IMR-90 (cell line): ENCODE measurements at regions not wholly inside any gene's neighbourhood (a gene's known extent, or its start where the extent isn't known, plus 50 kb on each side); places are given as distances from the start of the nearest gene placed in this dataset.

ENCODE experiments used
- ATAC-seq: fragments of 200-7000 bp; cut with Tn5 transposase; 2 replicates; pipeline ENCODE4 v1.9.1; 2020; ENCODE audit warnings: low read depth, mild to moderate bottlenecking, moderate library complexity
- BruUV-seq: library from RNA; stranded (reverse); fragments of 400-500 nt; replicated peaks from 2 replicates; lab custom pipeline; 2021; lab: Mats Ljungman, UMichigan
- CTCF ChIA-PET: fragments of 300-600 bp; formaldehyde crosslinking; extraction: SDS; loops from one replicate; lab custom pipeline; 2021; ENCODE audit warnings: antibody characterized with exemption; lab: Yijun Ruan, JAX
- POLR2A ChIA-PET: fragments of 300-600 bp; sonication (Branson Sonifier 250); formaldehyde crosslinking; loops from one replicate; lab custom pipeline; 2022; ENCODE audit warnings: antibody characterized with exemption; ENCODE audit not compliant: unreplicated experiment; lab: Charles Lee
- DNase-seq: peaks from one replicate; pipeline ENCODE4 v3.0.0; 2013
- H2AFZ ChIP-seq: replicated peaks from 2 replicates; pipeline ENCODE3; 2013; ENCODE audit warnings: low read length, mild to moderate bottlenecking; ENCODE audit not compliant: poor library complexity
- H2AK5ac ChIP-seq: 2 replicates; pipeline ENCODE4 v1.6.1; 2013; ENCODE audit warnings: low read depth, low read length, inconsistent platforms
- H2AK9ac ChIP-seq: replicated peaks from 2 replicates; pipeline ENCODE3; 2013; ENCODE audit warnings: mild to moderate bottlenecking, low read depth, low read length, moderate library complexity; ENCODE audit not compliant: poor library complexity
- H2BK120ac ChIP-seq: 2 replicates; pipeline ENCODE4 v1.6.1; 2013; ENCODE audit warnings: low read depth, low read length, inconsistent platforms
- H2BK15ac ChIP-seq: 3 replicates; pipeline ENCODE4 v1.6.1; 2013; ENCODE audit warnings: low read depth, low read length, inconsistent platforms
- H2BK20ac ChIP-seq: 2 replicates; pipeline ENCODE4 v1.6.1; 2013; ENCODE audit warnings: low read depth, mild to moderate bottlenecking, inconsistent platforms, low read length, moderate library complexity
- H2BK5ac ChIP-seq: 2 replicates; pipeline ENCODE4 v1.6.1; 2013; ENCODE audit warnings: mild to moderate bottlenecking, low read depth, low read length, inconsistent platforms; ENCODE audit not compliant: poor library complexity, severe bottlenecking
- H3K14ac ChIP-seq: replicated peaks from 2 replicates; pipeline ENCODE4 v1.6.1; 2013; ENCODE audit warnings: low read depth, low read length, inconsistent platforms
- H3K18ac ChIP-seq: 2 replicates; pipeline ENCODE4 v1.6.1; 2013; ENCODE audit warnings: low read depth, low read length, control low read depth
- H3K23ac ChIP-seq: 2 replicates; pipeline ENCODE4 v1.6.1; 2013; ENCODE audit warnings: low read depth, low read length, inconsistent platforms
- H3K27ac ChIP-seq: 2 replicates; pipeline ENCODE4 v1.5.1; 2013; ENCODE audit warnings: mild to moderate bottlenecking, control low read depth, low read length; ENCODE audit not compliant: insufficient read depth
- H3K27me3 ChIP-seq: 2 replicates; pipeline ENCODE4 v1.6.1; 2013; ENCODE audit warnings: low read length; ENCODE audit not compliant: control insufficient read depth, insufficient read depth
- H3K36me3 ChIP-seq: 2 replicates; pipeline ENCODE4 v1.6.1; 2013; ENCODE audit warnings: low read length, mixed read lengths; ENCODE audit not compliant: control insufficient read depth, insufficient read depth
- H3K4ac ChIP-seq: 2 replicates; pipeline ENCODE4 v1.6.1; 2013; ENCODE audit warnings: low read depth, low read length, inconsistent platforms
- H3K4me1 ChIP-seq: 2 replicates; pipeline ENCODE4 v1.6.1; 2013; ENCODE audit warnings: low read length, mixed read lengths; ENCODE audit not compliant: control insufficient read depth, insufficient read depth
- H3K4me2 ChIP-seq: 2 replicates; pipeline ENCODE4 v1.6.1; 2013; ENCODE audit warnings: low read depth, mild to moderate bottlenecking, control low read depth, low read length, moderate library complexity
- H3K4me3 ChIP-seq: 2 replicates; pipeline ENCODE4 v1.5.1; 2013; ENCODE audit warnings: low read depth, mild to moderate bottlenecking, control low read depth, low read length, moderate library complexity; ENCODE audit not compliant: insufficient read depth
- H3K56ac ChIP-seq: 2 replicates; pipeline ENCODE4 v1.6.1; 2013; ENCODE audit warnings: low read length, inconsistent platforms; ENCODE audit not compliant: insufficient read depth; ENCODE audit errors: extremely low read depth
- H3K79me1 ChIP-seq, 2 experiments: 2 replicates each; pipeline ENCODE4 v1.6.1; 2013; ENCODE audit warnings: low read length in 2 of 2, inconsistent platforms in 1 of 2, low read depth in 1 of 2
- H3K9ac ChIP-seq: 2 replicates; pipeline ENCODE4 v1.6.1; 2013; ENCODE audit warnings: low read depth, low read length, control low read depth
- H3K9me1 ChIP-seq: 2 replicates; pipeline ENCODE4 v1.6.1; 2013; ENCODE audit warnings: low read length, inconsistent platforms; ENCODE audit not compliant: insufficient read depth
- H3K9me3 ChIP-seq: 2 replicates; pipeline ENCODE4 v1.6.1; 2013; ENCODE audit warnings: low read length; ENCODE audit not compliant: control insufficient read depth, insufficient read depth
- H4K20me1 ChIP-seq: 2 replicates; pipeline ENCODE4 v1.6.1; 2013; ENCODE audit warnings: low read length, inconsistent platforms; ENCODE audit not compliant: insufficient read depth
- H4K5ac ChIP-seq: 2 replicates; pipeline ENCODE4 v1.6.1; 2013; ENCODE audit warnings: mild to moderate bottlenecking, low read depth, low read length, control low read depth
- H4K8ac ChIP-seq, 2 experiments: 2 replicates each; pipeline ENCODE4 v1.6.1; 2013; ENCODE audit warnings: low read depth in 2 of 2, low read length in 2 of 2, control low read depth in 1 of 2, inconsistent platforms in 1 of 2
- H4K91ac ChIP-seq: 2 replicates; pipeline ENCODE4 v1.6.1; 2013; ENCODE audit warnings: low read depth, low read length, inconsistent platforms; ENCODE audit not compliant: insufficient read depth
- BHLHE40 ChIP-seq: fragments of 150-350 bp; IDR thresholded peaks from 2 replicates; pipeline ENCODE4 v1.6.1; 2016; ENCODE audit warnings: mild to moderate bottlenecking, low read depth, low read length
- CEBPB ChIP-seq: IDR thresholded peaks from 2 replicates; pipeline ENCODE4 v1.6.1; 2012; ENCODE audit warnings: low read depth, low read length, improper control_type of control experiment
- CHD1 ChIP-seq: IDR thresholded peaks from 2 replicates; pipeline ENCODE4 v1.6.1; 2012; ENCODE audit warnings: low read depth, low read length, improper control_type of control experiment
- FOS ChIP-seq: fragments of 150-350 bp; IDR thresholded peaks from 2 replicates; pipeline ENCODE4 v1.6.1; 2016; ENCODE audit warnings: low read depth, low read length
- MAFK ChIP-seq: IDR thresholded peaks from 2 replicates; pipeline ENCODE4 v1.6.1; 2012; ENCODE audit warnings: low read depth, low read length, improper control_type of control experiment
- MAZ ChIP-seq: IDR thresholded peaks from 2 replicates; pipeline ENCODE4 v1.6.1; 2012; ENCODE audit warnings: low read depth, mild to moderate bottlenecking, low read length, improper control_type of control experiment, moderate library complexity, borderline replicate concordance
- MXI1 ChIP-seq: IDR thresholded peaks from 2 replicates; pipeline ENCODE4 v1.6.1; 2012; ENCODE audit warnings: low read depth, mild to moderate bottlenecking, low read length, moderate library complexity, borderline replicate concordance
- NFE2L2 ChIP-seq: fragments of 150-350 bp; IDR thresholded peaks from 2 replicates; pipeline ENCODE4 v1.6.1; 2016; ENCODE audit warnings: low read depth, mild to moderate bottlenecking, low read length
- POLR2A ChIP-seq: IDR thresholded peaks from 2 replicates; pipeline ENCODE4 v1.6.1; 2012; ENCODE audit warnings: mild to moderate bottlenecking, low read depth, low read length
- RAD21 ChIP-seq: IDR thresholded peaks from 2 replicates; pipeline ENCODE4 v1.6.1; 2012; ENCODE audit warnings: low read length, improper control_type of control experiment
- RCOR1 ChIP-seq: IDR thresholded peaks from 2 replicates; pipeline ENCODE4 v1.6.1; 2012; ENCODE audit warnings: mild to moderate bottlenecking, low read length, improper control_type of control experiment; ENCODE audit not compliant: insufficient replicate concordance
- RFX5 ChIP-seq: IDR thresholded peaks from 2 replicates; pipeline ENCODE4 v1.8.0; 2012; ENCODE audit warnings: low read depth, mild to moderate bottlenecking, low read length, moderate library complexity
- SMC3 ChIP-seq: fragments of 150-350 bp; IDR thresholded peaks from 2 replicates; pipeline ENCODE4 v1.6.1; 2016; ENCODE audit warnings: low read depth, mild to moderate bottlenecking, antibody characterized with exemption, low read length, moderate library complexity
- WGBS, 2 experiments: methylation state at CpG; one replicate each; pipeline versions ENCODE4 v1.1.5 to v1.1.7; 2013; ENCODE audit warnings: missing lambda C conversion rate in 2 of 2; ENCODE audit not compliant: insufficient read length in 1 of 2; ENCODE audit errors: extremely low coverage in 2 of 2; 5-methylcytosine and 5-hydroxymethylcytosine counted together
- dilution Hi-C: fragments of 300-500 bp; cut with HindIII; formaldehyde crosslinking; loops from one replicate; pipeline ENCODE4 v1.14.3; 2018; ENCODE audit warnings: low sequenced_read_pairs; ENCODE audit not compliant: unreplicated experiment
- in situ Hi-C: fragments of 300-500 bp; cut with MboI; formaldehyde crosslinking; loops from 3 replicates; pipeline ENCODE4 v1.14.3; 2019; ENCODE audit warnings: low sequenced_read_pairs, inconsistent platforms, mixed read lengths
- intact Hi-C: fragments of 100-400 bp; cut with micrococcal nuclease; formaldehyde crosslinking; loops from 2 replicates; pipeline ENCODE4 v1.10.0; 2022
- TF ChIP-seq, protein P1 (sequence below): fragments of 150-350 bp; IDR thresholded peaks from 2 replicates; pipeline ENCODE4 v1.6.1; 2016; ENCODE audit warnings: low read depth, mild to moderate bottlenecking, low read length, moderate library complexity, borderline replicate concordance
- TF ChIP-seq, protein P2 (sequence below): conservative IDR thresholded peaks from 2 replicates; pipeline ENCODE4 v1.5.1; 2012; ENCODE audit warnings: mild to moderate bottlenecking, low read depth, low read length, improper control_type of control experiment
- TF ChIP-seq, protein P3 (sequence below): fragments of 150-350 bp; IDR thresholded peaks from 2 replicates; pipeline ENCODE4 v1.6.1; 2017; ENCODE audit warnings: mild to moderate bottlenecking, antibody characterized with exemption, low read length, low read depth

DNA sequence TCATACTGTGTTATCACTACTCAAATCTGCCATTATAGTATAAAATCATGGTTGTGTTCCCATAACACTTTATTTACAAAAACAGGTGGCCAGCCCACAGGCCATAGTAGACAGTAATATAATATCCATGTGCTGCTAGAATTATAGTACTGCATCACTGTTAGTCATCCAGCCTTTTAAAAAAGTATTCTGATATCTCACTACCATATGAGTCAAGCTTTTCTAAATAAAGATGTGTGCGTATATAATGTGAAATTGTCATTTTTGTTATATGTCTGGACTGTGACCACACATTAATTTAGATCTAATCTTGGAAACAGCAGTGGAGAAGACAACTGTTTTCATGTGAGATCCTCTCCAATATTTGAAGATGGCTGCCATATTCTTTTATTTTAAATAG, 1049.1 kb upstream of the GOT2 start:
- H2BK5ac ChIP-seq = no peak overlapping the region
- CTCF ChIA-PET = no interaction called here
- no peak overlapping the region for H3K18ac ChIP-seq
- H2AK5ac ChIP-seq = no peak overlapping the region
- no peak overlapping the region for H3K4me2 ChIP-seq
- H3K79me1 ChIP-seq = no peaks in the 10 kb centered on the region
- H3K4me3 ChIP-seq = no peak overlapping the region
- no peaks in the 10 kb centered on the region for H3K9me3 ChIP-seq
- in situ Hi-C loops (no loop called here), intact Hi-C loops (no loop called here), dilution Hi-C loops (no loop called here)
- H2BK20ac ChIP-seq = no peak overlapping the region
- H3K56ac ChIP-seq = no peak overlapping the region
- POLR2A ChIA-PET = no interaction called here
- H3K36me3 ChIP-seq = no peaks in the 10 kb centered on the region
- H2AFZ ChIP-seq = no peak overlapping the region
- no peaks in the 10 kb centered on the region for H3K27me3 ChIP-seq
- no peak overlapping the region for H3K9ac ChIP-seq
- H4K5ac ChIP-seq = no peak overlapping the region
- DNase-seq (peak; percentile 7), ATAC-seq (no peak)
- no peak overlapping the region for H3K4ac ChIP-seq
- no peak overlapping the region for H4K8ac ChIP-seq
- BruUV-seq = no TSS peak
- no peak for TF ChIP-seq MXI1
- TF ChIP-seq RCOR1 = no peak
- TF ChIP-seq CEBPB = no peak
- no peak for TF ChIP-seq RAD21
- TF ChIP-seq NFE2L2 = no peak
- TF ChIP-seq, protein P1, sequence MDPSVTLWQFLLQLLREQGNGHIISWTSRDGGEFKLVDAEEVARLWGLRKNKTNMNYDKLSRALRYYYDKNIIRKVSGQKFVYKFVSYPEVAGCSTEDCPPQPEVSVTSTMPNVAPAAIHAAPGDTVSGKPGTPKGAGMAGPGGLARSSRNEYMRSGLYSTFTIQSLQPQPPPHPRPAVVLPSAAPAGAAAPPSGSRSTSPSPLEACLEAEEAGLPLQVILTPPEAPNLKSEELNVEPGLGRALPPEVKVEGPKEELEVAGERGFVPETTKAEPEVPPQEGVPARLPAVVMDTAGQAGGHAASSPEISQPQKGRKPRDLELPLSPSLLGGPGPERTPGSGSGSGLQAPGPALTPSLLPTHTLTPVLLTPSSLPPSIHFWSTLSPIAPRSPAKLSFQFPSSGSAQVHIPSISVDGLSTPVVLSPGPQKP = no peak
- TF ChIP-seq, protein P2, sequence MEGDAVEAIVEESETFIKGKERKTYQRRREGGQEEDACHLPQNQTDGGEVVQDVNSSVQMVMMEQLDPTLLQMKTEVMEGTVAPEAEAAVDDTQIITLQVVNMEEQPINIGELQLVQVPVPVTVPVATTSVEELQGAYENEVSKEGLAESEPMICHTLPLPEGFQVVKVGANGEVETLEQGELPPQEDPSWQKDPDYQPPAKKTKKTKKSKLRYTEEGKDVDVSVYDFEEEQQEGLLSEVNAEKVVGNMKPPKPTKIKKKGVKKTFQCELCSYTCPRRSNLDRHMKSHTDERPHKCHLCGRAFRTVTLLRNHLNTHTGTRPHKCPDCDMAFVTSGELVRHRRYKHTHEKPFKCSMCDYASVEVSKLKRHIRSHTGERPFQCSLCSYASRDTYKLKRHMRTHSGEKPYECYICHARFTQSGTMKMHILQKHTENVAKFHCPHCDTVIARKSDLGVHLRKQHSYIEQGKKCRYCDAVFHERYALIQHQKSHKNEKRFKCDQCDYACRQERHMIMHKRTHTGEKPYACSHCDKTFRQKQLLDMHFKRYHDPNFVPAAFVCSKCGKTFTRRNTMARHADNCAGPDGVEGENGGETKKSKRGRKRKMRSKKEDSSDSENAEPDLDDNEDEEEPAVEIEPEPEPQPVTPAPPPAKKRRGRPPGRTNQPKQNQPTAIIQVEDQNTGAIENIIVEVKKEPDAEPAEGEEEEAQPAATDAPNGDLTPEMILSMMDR = no peak
- no peak for TF ChIP-seq BHLHE40
- no peak for TF ChIP-seq SMC3
- no peak for TF ChIP-seq FOS
- no peak for TF ChIP-seq POLR2A
- TF ChIP-seq, protein P3, sequence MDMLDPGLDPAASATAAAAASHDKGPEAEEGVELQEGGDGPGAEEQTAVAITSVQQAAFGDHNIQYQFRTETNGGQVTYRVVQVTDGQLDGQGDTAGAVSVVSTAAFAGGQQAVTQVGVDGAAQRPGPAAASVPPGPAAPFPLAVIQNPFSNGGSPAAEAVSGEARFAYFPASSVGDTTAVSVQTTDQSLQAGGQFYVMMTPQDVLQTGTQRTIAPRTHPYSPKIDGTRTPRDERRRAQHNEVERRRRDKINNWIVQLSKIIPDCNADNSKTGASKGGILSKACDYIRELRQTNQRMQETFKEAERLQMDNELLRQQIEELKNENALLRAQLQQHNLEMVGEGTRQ = no peak
- no peak for TF ChIP-seq MAZ
- no peak for TF ChIP-seq MAFK
- TF ChIP-seq CHD1 = no peak
- no peak for TF ChIP-seq RFX5
- no peaks in the 10 kb centered on the region for H3K4me1 ChIP-seq
- H2AK9ac ChIP-seq = no peak overlapping the region
- no peak overlapping the region for H3K14ac ChIP-seq
- no peaks in the 10 kb centered on the region for H4K20me1 ChIP-seq
- no peak overlapping the region for H3K27ac ChIP-seq
- H4K91ac ChIP-seq = no peak overlapping the region
- no peak overlapping the region for H2BK120ac ChIP-seq
- no CpG with 5 or more reads among the region's 1 CpG for WGBS, 2 experiments
- no peaks in the 10 kb centered on the region for H3K9me1 ChIP-seq
- no peak overlapping the region for H2BK15ac ChIP-seq
- H3K23ac ChIP-seq = no peak overlapping the region
